ENCODE measurements at regions not wholly inside any gene's neighbourhood (a gene's known extent, or its start where the extent isn't known, plus 50 kb on each side); places are given as distances from the start of the nearest gene placed in this dataset.

GRCh38 chrY:19059733-19060132 lies 286.2 kb upstream of the HSFY2 start:
- TF ChIP-seq CTCF (IDR thresholded peaks at IDR 0.05): no peak
- no peak for TF ChIP-seq POLR2AphosphoS5 (IDR thresholded peaks at IDR 0.05; ENCODE audit: low read depth, low read length)
